GM10266 (cell line): ENCODE measurements at regions not wholly inside any gene's neighbourhood (a gene's known extent, or its start where the extent isn't known, plus 50 kb on each side); places are given as distances from the start of the nearest gene placed in this dataset.

Experiments used
- DNase-seq: peaks from one replicate; pipeline ENCODE4 v3.0.0; 2012; ENCODE audit errors: extremely low spot score
- CTCF ChIP-seq: IDR thresholded peaks from 2 replicates; pipeline ENCODE4 v1.5.1; 2012; ENCODE audit warnings: mild to moderate bottlenecking, low read depth; ENCODE audit not compliant: control insufficient read depth, insufficient read depth; ENCODE audit errors: missing control alignments

GRCh38 chr11:87421422-87421821, 383.7 kb downstream of the TMEM135 start:
- peak; percentile 63 for TF ChIP-seq CTCF

GRCh38 chr11:87417951-87418350, 380.2 kb downstream of the TMEM135 start:
- no peak for TF ChIP-seq CTCF
- DNase-seq = no peak

More at GRCh38 chr11:87421422-87421821, 383.7 kb downstream of the TMEM135 start:
- peak; percentile 43 for DNase-seq

- DNase-seq = no peak
- no peak for TF ChIP-seq CTCF
Observed at GRCh38 chr11:87405843-87406242, 368.1 kb downstream of the TMEM135 start.

GRCh38 chr11:87405356-87405755, 367.6 kb downstream of the TMEM135 start:
- DNase-seq = no peak
- TF ChIP-seq CTCF = no peak

GRCh38 chr11:87401653-87402052, 363.9 kb downstream of the TMEM135 start:
- no peak for TF ChIP-seq CTCF
- no peak for DNase-seq

- TF ChIP-seq CTCF = no peak
Observed at GRCh38 chr11:87399341-87399740, 361.6 kb downstream of the TMEM135 start.

GRCh38 chr11:87398931-87399330, 361.2 kb downstream of the TMEM135 start:
- no peak for TF ChIP-seq CTCF
- DNase-seq = no peak

More at GRCh38 chr11:87399341-87399740, 361.6 kb downstream of the TMEM135 start:
- DNase-seq = no peak
